ENCODE measurements at regions not wholly inside any gene's neighbourhood (a gene's known extent, or its start where the extent isn't known, plus 50 kb on each side); places are given as distances from the start of the nearest gene placed in this dataset.
"Not testable (repeated sequence)": the region's sequence is repeated elsewhere in the genome, so short reads cannot be mapped to it uniquely, and the experiment has no call there.

DNA sequence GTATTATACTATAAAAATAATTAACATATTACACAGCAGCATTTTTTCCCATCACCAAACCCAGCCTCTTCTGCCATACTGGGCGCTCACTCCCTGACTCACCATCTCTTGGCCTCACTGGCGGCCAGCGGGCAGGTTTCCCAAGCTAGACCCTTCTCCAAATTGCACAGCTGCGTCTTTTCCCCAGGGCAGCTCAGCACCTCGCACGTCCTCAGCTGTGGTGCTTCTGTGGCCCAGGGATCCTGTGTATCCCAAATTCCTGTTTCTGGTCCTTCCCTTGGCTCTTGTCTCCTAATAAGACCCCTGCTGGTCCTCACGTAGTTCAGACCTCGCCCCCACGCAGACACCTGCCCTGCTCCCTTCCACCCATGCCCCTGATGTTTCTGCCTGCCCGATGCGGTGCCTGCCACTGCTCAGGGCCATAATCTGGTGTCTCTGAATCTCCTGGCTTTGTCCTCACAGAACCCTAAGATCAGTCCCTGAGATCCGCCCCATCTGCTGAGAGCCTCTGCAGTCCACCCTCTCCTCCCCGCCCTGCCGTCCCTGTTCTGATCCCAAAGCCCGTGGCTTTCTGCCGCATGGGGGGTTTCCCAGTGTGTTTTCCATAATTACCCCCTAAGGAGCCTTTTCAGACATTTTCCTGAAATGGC lies 290.1 kb downstream of the TCERG1L start:
- DNase-seq (no peak), ATAC-seq (no peak)

DNA sequence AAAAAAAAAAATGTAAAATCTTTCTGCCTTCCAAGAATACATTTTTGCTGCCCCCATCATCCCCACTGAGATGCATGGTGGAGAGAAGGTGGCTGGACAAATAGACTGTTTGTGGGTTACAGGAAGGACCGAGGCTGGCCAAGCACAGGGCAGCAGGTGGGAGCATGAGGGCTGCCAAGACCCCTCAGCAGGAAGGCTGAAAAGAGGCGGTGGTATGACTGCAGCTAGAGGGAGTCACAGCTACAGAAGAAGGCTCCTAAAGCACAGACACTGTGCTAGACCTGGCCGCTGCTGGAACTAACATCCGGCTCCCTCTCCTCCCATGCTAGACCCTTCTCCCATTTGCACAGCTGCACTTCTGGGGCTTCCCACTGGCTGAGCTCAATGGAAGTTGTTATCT lies 289.6 kb downstream of the TCERG1L start:
- DNase-seq = no peak
- no peak for ATAC-seq

DNA sequence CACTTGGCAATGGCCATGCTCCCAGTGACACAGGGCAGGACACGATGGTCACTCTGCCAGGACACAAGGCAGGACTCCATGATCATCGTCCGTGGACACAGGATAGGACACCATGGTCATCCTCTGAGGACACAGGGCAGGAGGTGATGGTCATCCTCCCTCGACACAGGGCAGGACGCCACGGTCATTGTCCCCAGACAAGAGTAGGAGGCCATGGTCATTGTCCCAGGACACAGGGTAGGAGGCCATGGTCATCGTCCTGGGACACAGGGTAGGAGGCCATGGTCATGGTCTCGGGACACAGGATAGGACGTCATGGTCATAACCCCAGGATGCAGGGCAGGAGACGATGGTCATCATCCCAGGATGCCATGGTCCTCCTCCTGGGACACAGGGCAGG lies 289.2 kb downstream of the TCERG1L start:
- DNase-seq (no peak), ATAC-seq (no peak)

DNA sequence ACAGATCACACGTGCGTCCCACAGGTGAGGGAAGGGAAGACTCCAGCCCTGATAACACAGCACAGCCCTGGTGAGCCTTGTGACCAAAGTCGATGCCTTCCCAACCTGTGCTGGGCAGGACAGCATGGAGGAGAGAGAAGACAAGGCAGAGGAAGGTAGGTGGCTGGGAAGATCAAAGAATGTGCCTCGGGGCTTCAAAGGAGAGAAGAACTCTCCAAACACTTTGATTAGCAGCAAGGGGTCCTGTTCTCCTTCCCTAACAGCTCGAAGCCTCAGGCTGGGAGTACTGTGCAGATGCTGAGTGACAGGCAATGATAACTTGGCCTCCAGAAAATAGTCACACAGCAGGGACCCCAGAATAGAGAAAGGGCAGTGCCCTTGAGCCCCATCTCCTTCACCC lies 288.5 kb downstream of the TCERG1L start:
- ATAC-seq = no peak

DNA sequence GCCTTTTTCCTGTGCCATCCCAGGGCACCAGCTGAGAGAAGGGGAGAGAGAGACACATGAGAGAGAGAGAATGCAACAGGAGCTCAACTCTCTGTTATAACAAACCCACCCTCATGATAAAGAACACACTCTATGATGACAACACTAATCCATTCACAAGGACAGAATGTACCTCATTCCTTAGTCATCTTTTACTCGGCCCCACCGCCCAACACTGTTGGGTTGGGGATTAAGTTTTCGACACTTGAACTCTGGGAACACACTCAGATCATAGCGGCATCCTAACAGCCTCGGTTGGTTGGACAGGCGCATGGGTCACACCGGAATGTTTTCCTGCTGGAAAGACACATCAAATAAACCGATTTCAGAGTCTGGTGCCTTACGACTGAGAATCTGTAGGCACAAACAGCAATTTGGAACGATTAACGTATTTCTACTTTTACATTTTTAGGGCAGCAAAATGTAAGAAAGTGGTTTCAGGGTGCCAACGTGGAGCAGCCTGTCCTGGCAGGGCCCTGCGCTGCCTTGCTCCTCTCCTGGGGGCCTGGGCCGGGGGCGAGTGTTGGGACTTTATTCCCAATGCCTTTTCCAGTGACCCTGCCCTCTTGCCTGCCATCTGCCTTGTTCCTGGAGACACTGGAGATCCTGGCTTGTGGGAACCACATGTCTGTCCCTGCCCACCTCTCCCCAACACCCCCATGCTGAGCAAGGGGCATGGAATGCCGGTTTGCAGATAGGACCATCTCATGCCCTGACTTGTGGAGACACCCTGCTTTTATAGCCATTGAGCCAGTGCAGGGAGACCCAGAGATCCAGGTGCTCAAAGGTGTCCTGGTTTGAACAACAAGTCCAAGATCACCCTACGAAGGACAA lies 287.0 kb downstream of the TCERG1L start:
- DNase-seq = no peak
- ATAC-seq = no peak

More for the DNA sequence above, 288.5 kb downstream of the TCERG1L start:
- DNase-seq = no peak

DNA sequence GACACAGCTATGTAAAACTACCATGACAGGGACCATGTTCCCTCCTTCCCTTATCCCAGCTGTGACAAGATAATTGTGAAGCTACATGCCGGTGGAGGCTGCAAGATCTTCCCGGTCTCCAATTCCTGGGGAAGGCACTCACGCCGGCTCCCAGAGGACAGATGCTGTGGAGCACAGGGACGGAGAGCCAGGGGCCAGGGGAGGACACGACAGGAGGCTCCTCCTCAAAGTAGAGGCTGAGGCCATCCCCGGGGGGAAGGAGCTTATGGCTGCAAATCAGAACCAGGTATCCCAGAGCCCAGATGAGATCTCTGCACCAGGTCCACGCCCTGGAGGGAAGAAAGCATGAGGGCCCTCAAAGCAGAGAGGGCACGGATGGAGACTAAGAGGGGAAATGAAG lies 286.2 kb downstream of the TCERG1L start:
- ATAC-seq = no peak
- DNase-seq = no peak

DNA sequence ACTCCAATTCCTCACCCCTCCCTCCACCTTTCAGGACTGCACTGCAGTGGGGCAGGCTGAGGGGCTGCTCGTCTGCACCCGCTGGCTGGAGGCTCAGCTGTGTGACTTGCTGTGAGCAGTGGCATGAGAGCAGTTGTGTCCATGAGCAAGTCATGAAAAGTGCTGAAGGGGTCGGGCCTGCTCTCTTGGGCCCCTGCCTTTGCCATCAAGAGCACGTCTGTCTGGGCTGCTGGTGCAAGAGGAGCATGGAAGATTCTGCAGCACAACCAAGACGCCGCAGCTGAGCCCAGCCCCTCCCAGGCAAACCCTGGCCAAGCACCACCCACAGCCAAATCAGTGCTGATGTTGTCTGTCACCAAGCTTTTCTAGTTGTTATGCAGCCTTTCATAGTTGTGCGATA lies 284.3 kb downstream of the TCERG1L start:
- DNase-seq = no peak
- ATAC-seq = no peak

DNA sequence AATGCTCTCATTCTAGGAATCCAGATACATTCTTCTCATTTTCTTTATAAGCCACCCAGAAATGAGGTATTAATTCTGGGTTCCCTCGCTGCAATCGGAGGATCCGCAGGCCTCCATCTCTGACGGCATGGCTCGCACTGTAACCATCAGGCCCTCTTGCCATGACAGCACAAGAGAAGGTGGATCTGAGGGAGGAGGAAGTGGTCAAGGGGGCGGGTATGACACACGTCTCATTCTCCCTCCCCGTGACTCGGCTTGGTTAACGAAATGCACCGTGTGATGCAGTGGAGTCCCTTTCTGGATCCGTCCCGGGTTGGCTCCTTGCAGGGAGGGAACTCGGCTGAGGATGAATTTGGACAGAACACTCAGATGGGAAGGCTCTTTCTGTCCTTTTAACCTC lies 280.2 kb downstream of the TCERG1L start:
- no peak for DNase-seq
- ATAC-seq = no peak

DNA sequence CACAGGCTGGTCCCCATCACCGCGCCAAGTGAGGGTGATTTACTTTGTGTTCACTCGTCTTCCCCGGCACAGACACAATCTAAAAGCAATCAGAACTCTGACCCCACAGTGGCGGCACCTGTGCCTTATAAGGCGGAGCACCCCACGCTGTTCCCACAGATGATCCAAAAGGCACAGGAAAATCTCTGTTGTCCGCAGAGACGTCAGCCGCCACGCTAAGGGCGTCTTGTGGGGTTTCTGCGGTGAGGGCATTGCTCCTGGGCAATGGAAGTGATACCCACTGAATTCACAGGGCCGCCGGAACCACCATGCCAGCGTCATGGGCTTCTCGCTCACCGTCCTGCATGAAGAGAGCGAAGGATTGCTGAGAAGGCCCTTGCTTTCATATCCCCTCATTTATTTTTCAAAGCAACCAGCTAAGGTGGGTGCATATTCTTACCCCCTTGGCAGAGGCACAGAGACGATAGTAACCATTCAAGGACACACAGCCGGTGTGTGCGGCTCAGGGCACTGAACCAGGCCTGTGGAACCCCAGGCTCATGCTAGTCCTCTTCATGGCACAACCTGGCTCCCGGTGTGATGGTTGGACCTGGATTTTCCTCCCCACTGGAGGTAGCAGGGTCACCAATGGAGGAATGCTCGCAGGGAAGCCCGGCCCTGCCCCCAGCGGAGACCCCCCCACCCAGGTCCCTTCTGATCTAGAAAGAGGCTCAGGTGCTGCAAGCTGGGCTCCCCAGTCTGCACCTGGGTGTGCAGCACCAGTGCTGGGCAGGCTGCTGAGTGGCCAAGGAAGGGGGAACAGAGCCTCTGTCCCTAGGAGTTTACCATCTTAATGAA lies 279.0 kb downstream of the TCERG1L start:
- DNase-seq (no peak), ATAC-seq (no peak)

DNA sequence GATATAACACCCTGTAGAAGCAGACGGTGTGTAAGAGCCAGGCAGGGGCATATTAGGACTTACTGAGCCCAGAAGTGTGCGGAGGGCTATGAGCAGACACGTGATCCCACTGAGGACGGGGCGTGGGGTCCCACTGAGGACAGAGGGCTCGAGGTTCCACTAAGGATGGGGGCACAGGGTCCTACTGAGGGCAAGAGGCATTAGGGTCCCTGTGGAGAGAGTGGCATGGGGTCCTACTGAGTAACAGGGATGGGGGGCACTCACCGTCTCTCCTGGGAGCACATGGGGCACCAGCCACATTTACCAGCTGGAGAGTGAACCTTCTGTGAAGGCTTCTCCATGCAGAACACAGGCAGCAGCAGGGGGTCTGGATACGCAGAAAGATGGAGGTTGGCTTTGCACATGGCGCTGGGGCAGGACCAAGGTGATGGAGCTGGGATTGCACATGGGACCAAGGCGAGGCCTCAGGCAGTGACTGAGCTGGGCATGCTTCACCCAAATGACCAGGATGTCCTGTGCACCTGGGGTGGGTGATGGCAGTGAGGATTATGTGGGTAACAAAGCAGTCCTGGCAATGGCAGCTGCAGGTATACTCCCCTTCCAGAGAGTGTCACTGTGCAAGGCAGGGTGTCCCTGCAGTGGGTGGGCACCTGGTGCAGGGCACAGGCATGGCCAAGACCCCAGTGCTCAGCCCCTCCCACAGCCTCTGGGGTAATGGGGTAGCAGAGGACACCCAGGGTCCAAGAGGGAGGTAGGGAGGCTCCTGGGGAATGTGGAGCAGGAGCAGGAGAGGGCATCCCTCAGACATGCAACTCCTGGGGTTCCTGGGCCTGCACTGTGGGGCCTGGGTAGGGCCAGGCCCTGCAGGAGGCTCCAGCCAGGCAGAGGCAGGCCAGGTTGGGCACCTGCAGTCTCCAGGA lies 278.1 kb downstream of the TCERG1L start:
- DNase-seq = no peak
- ATAC-seq = peak; percentile 32

DNA sequence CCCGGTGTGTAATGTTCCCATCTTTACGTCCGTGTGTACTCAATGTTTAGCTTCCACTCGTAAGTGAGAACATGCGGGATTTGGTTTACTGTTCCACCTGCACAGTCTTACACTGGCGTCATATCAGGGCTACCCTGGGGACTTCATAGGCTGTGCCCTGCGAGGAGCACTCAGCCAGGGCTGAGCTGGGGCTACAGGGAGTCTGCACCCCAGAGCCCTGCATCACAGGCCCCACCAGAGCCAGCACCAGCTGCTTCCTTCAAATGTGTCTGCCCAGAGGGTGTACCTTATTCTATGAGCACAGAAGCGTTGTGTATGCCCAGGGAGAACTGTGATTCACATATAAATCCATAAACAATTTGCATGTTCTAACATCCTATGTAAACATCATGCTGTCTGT lies 277.1 kb downstream of the TCERG1L start:
- ATAC-seq (no peak), DNase-seq (no peak)

DNA sequence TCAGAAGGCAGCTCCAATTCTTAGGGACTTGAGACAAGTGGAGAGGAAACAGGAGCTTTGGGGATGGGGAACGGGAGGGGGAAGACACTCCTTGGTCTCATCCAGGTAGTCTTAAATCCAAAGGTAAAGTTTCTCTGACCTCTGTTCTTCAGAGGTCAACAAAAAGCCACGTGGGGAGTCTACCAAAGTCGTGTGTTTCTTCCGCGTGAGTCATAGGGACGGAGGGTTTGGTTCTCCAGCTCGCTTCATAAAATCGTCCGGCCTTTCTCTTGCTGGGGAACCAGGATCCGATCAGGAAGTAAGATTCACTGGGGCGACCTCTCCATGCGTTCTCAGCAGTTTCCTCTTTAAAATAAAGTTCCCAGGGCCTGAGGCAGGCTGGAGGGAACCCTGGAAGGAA lies 275.7 kb downstream of the TCERG1L start:
- no peak for ATAC-seq
- DNase-seq = no peak

DNA sequence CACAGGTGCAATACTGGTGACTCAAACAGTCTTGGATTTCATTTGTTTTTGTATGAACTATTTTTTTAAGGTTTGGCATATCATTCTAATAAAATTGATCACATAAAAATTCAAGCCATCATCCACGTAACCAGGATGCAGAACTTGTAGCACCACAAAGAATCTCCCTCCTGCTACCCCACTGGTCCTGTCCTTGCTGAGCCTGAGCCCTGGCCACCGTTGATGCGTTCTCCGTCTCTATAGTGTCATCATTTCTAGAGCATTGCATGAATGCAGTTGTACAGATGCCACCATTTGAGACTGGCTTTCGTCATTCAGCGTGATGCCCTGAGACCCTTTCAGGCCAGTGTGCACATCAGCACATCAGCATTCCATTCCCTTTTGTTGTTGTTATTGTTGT lies 273.5 kb downstream of the TCERG1L start:
- no peak for ATAC-seq

DNA sequence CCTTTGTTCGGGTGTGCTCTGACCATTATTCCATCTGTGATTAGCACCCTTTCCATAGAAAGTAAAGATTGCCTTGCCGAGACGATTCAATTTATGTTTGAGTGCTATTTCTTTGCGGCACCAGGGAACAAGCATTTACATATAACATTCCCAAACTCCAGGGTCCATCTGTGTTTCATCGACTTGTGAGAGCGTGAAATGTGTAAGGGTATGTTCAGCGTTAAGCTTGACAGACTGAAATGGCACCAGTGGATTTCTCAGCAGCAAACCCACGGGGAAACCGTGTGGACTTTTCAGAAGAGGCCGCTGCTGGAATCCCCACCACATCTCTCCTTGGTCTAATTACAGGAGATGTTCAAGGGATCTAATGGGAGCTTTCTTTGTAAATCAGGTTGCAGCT lies 270.5 kb downstream of the TCERG1L start:
- no peak for DNase-seq
- no peak for ATAC-seq

More for the DNA sequence above, 273.5 kb downstream of the TCERG1L start:
- no peak for DNase-seq

DNA sequence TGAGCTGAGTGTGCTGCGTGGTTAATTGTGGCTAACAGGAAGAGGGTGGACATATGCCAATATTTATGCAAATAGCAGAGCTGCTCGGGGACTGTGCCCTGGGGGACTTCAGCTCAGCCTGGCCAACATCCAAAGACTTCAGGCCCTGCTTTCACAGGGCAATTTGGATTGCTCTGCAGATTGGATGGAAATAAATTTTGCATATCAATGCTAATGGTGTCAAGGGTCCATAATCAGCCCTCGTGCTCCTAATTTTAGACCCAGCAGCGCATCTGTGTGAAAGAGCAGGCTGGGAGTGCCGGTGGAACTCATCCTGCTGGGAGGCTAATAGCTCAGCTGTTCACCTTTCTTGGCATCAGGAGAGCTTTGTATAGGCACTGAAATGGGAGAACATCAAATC lies 270.1 kb downstream of the TCERG1L start:
- no peak for DNase-seq
- no peak for ATAC-seq

DNA sequence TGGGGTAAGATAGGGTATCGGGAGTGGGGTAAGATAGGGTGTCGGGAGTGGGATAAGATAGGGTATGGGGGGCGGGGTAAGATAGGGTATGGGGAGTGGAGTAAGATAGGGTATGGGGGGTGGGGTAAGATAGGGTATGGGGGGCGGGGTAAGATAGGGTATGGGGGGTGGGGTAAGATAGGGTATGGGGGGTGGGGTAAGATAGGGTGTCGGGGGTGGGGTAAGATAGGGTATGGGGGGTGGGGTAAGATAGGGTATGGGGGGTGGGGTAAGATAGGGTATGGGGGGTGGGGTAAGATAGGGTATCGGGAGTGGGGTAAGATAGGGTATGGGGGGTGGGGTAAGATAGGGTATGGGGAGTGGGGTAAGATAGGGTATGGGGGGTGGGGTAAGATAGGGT lies 269.5 kb downstream of the TCERG1L start:
- ATAC-seq, DNase-seq: not testable (repeated sequence)

Data from stimulated activated naive CD8-positive, alpha-beta T cell treated with anti-CD3 and anti-CD28 coated beads, Interleukin-15, Interleukin-2, amounts not matched to agents 100 U/mL and 50 U/mL, for 24 hours (primary cell).